ENCODE measurements at regions not wholly inside any gene's neighbourhood (a gene's known extent, or its start where the extent isn't known, plus 50 kb on each side); places are given as distances from the start of the nearest gene placed in this dataset.

DNA sequence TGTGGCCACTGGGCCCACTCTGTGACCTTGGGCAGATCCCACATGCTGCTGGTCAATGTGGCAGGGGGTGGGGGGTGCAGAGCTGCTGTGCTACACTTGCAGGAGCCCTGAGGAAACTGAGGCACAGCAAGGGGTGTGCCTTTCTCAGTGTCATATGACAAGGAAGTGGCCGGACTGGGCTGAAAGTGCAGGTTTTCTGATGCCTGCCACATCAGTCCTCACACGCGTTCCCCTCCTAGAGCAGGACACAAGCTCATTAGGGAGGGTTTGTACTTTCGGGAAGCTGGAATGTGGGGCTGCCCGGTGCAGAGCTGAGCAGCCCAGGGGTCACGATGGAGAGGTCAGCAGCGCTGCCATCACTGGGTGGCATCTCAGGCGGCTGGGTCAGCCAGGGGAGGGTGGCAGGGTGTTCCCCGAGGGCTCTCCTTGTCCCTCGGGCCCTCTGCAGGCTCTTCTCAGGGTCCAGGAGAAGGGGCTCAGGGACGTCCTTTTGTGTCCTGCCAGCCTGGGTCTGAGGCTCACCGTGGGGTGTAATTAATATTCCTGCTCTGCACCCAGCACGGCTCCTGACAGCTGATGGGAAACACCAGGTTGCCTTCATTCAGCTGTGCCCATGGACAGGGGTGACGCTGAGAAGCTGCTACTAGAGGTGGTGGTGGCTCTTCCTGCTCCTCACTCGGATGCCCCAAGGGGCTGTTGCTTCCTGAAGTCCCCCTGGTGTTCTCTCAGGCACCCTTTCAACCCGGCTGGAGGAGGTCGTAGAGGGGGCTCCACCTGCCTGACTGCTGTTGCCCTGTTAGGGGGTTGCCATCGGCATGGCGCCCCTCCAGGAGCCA lies 62.1 kb upstream of the HDAC4 start:
- TF ChIP-seq GLIS3 (CRISPR knock-in tag; IDR thresholded peaks at IDR 0.05) (no peak), SNAI2 (CRISPR knock-in tag; IDR thresholded peaks at IDR 0.05) (no peak), ZFP3 (CRISPR knock-in tag; IDR thresholded peaks at IDR 0.05) (no peak), ISL1 (CRISPR knock-in tag; IDR thresholded peaks at IDR 0.05) (no peak), ZNF8 (CRISPR knock-in tag; IDR thresholded peaks at IDR 0.05) (no peak), CSDC2 (CRISPR knock-in tag; IDR thresholded peaks at IDR 0.05) (no peak), ZNF565 (CRISPR knock-in tag; conservative IDR thresholded peaks at IDR 0.05; ENCODE audit: low read depth) (no peak), BACH2 (CRISPR knock-in tag; IDR thresholded peaks at IDR 0.05; ENCODE audit: borderline replicate concordance) (no peak), TOX (CRISPR knock-in tag; IDR thresholded peaks at IDR 0.05; ENCODE audit: borderline replicate concordance) (no peak), ARNTL (CRISPR knock-in tag; IDR thresholded peaks at IDR 0.05; ENCODE audit: borderline replicate concordance, low read depth) (no peak), ZC3H10 (CRISPR knock-in tag; IDR thresholded peaks at IDR 0.05) (no peak), TCF4 (CRISPR knock-in tag; IDR thresholded peaks at IDR 0.05; ENCODE audit: borderline replicate concordance) (no peak), RARB (CRISPR knock-in tag; IDR thresholded peaks at IDR 0.05) (no peak), PPARA (CRISPR knock-in tag; IDR thresholded peaks at IDR 0.05; ENCODE audit: borderline replicate concordance) (no peak)
- TF ChIP-seq, protein P1, sequence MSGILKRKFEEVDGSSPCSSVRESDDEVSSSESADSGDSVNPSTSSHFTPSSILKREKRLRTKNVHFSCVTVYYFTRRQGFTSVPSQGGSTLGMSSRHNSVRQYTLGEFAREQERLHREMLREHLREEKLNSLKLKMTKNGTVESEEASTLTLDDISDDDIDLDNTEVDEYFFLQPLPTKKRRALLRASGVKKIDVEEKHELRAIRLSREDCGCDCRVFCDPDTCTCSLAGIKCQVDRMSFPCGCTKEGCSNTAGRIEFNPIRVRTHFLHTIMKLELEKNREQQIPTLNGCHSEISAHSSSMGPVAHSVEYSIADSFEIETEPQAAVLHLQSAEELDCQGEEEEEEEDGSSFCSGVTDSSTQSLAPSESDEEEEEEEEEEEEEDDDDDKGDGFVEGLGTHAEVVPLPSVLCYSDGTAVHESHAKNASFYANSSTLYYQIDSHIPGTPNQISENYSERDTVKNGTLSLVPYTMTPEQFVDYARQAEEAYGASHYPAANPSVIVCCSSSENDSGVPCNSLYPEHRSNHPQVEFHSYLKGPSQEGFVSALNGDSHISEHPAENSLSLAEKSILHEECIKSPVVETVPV (CRISPR knock-in tag; IDR thresholded peaks at IDR 0.05): no peak
- TF ChIP-seq, protein P2, sequence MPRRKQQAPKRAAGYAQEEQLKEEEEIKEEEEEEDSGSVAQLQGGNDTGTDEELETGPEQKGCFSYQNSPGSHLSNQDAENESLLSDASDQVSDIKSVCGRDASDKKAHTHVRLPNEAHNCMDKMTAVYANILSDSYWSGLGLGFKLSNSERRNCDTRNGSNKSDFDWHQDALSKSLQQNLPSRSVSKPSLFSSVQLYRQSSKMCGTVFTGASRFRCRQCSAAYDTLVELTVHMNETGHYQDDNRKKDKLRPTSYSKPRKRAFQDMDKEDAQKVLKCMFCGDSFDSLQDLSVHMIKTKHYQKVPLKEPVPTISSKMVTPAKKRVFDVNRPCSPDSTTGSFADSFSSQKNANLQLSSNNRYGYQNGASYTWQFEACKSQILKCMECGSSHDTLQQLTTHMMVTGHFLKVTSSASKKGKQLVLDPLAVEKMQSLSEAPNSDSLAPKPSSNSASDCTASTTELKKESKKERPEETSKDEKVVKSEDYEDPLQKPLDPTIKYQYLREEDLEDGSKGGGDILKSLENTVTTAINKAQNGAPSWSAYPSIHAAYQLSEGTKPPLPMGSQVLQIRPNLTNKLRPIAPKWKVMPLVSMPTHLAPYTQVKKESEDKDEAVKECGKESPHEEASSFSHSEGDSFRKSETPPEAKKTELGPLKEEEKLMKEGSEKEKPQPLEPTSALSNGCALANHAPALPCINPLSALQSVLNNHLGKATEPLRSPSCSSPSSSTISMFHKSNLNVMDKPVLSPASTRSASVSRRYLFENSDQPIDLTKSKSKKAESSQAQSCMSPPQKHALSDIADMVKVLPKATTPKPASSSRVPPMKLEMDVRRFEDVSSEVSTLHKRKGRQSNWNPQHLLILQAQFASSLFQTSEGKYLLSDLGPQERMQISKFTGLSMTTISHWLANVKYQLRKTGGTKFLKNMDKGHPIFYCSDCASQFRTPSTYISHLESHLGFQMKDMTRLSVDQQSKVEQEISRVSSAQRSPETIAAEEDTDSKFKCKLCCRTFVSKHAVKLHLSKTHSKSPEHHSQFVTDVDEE (CRISPR knock-in tag; IDR thresholded peaks at IDR 0.05): no peak
- TF ChIP-seq, protein P3, sequence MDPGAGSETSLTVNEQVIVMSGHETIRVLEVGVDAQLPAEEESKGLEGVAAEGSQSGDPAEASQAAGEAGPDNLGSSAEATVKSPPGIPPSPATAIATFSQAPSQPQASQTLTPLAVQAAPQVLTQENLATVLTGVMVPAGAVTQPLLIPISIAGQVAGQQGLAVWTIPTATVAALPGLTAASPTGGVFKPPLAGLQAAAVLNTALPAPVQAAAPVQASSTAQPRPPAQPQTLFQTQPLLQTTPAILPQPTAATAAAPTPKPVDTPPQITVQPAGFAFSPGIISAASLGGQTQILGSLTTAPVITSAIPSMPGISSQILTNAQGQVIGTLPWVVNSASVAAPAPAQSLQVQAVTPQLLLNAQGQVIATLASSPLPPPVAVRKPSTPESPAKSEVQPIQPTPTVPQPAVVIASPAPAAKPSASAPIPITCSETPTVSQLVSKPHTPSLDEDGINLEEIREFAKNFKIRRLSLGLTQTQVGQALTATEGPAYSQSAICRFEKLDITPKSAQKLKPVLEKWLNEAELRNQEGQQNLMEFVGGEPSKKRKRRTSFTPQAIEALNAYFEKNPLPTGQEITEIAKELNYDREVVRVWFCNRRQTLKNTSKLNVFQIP (CRISPR knock-in tag; IDR thresholded peaks at IDR 0.05; ENCODE audit: borderline replicate concordance, low read depth): no peak
- TF ChIP-seq, protein P4, sequence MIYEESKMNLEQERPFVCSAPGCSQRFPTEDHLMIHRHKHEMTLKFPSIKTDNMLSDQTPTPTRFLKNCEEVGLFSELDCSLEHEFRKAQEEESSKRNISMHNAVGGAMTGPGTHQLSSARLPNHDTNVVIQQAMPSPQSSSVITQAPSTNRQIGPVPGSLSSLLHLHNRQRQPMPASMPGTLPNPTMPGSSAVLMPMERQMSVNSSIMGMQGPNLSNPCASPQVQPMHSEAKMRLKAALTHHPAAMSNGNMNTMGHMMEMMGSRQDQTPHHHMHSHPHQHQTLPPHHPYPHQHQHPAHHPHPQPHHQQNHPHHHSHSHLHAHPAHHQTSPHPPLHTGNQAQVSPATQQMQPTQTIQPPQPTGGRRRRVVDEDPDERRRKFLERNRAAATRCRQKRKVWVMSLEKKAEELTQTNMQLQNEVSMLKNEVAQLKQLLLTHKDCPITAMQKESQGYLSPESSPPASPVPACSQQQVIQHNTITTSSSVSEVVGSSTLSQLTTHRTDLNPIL (CRISPR knock-in tag; IDR thresholded peaks at IDR 0.05; ENCODE audit: low read depth): no peak
- no peak for ATAC-seq

DNA sequence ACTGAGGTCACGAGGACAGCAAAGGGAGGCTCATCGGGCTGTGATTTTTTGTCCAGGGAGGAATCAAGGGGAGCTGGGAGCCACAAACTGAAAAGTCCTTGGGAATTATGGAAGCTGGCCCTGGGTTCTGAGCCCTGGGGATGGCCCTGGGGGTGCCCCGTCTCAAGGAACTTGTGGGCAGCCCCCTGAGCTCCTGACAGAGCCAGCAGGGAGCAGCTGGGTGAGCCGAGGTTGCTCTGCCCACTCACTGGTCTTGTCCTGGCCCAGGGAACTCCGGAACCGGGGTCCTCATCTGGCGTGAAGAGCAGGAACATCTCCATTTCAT lies 61.3 kb upstream of the HDAC4 start:
- ATAC-seq: no peak
- no peak for TF ChIP-seq SNAI2 (CRISPR knock-in tag; IDR thresholded peaks at IDR 0.05)

DNA sequence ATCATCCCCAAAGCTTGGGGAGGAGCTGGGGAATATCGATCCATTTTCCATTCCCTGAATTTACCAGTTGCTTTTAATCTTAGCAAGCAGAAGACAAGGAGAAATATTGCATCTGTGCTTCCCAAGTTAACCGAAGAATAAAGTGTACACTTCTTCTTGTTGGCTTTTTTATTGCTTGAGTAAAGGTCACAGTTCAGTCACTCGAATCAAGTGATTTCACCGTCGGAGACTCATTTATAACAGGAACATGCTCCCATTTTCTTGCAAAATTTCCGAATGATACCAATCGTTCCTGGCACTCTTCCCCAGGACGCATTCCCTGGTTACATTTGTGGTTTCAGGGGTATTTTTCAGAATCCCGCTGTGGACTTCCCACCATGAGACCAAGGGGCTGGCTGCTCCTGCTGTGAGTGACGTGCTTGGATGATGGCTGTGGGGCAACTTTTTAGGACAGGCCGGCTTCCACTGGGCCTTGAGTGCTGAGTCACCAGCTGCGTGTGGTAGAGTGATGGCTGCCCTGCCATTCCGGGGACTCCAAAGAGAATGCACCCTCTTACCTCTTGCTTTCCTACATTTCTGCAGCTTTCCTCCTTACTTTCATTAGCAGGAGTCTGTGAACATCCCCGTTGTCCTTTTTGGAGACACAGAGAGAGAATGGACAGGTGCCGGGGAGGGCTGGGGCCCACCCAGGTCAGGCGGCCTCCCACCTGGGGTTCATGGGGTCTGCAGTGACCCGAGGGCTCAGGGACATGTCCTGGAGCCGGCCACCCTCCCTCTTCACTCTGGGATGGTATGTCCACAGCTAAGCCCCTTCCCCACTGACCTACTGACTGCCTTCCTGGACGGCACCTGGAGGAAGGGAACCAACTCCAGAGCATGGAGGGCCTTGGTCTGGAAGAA lies 60.7 kb upstream of the HDAC4 start:
- no peak for ATAC-seq
- TF ChIP-seq, protein P4 (CRISPR knock-in tag; IDR thresholded peaks at IDR 0.05; ENCODE audit: low read depth): no peak
- TF ChIP-seq ZFP3 (CRISPR knock-in tag; IDR thresholded peaks at IDR 0.05) (no peak), SNAI2 (CRISPR knock-in tag; IDR thresholded peaks at IDR 0.05) (no peak), ZC3H10 (CRISPR knock-in tag; IDR thresholded peaks at IDR 0.05) (no peak), BACH2 (CRISPR knock-in tag; IDR thresholded peaks at IDR 0.05; ENCODE audit: borderline replicate concordance) (no peak), ESRRG (CRISPR knock-in tag; IDR thresholded peaks at IDR 0.05) (no peak), CSDC2 (CRISPR knock-in tag; IDR thresholded peaks at IDR 0.05) (no peak), ARNTL (CRISPR knock-in tag; IDR thresholded peaks at IDR 0.05; ENCODE audit: borderline replicate concordance, low read depth) (no peak), ZFP30 (CRISPR knock-in tag; IDR thresholded peaks at IDR 0.05) (no peak), TCF4 (CRISPR knock-in tag; IDR thresholded peaks at IDR 0.05; ENCODE audit: borderline replicate concordance) (no peak), OSR1 (CRISPR knock-in tag; IDR thresholded peaks at IDR 0.05) (no peak), PPARA (CRISPR knock-in tag; IDR thresholded peaks at IDR 0.05; ENCODE audit: borderline replicate concordance) (no peak), ISL1 (CRISPR knock-in tag; IDR thresholded peaks at IDR 0.05) (no peak), ZNF565 (CRISPR knock-in tag; conservative IDR thresholded peaks at IDR 0.05; ENCODE audit: low read depth) (no peak), ZNF8 (CRISPR knock-in tag; IDR thresholded peaks at IDR 0.05) (no peak)
- TF ChIP-seq, protein P2 (CRISPR knock-in tag; IDR thresholded peaks at IDR 0.05): no peak
- TF ChIP-seq, protein P1 (CRISPR knock-in tag; IDR thresholded peaks at IDR 0.05): no peak
